SJCRH30 (cell line): ENCODE measurements at regions not wholly inside any gene's neighbourhood (a gene's known extent, or its start where the extent isn't known, plus 50 kb on each side); places are given as distances from the start of the nearest gene placed in this dataset.
"Not testable (repeated sequence)": the region's sequence is repeated elsewhere in the genome, so short reads cannot be mapped to it uniquely, and the experiment has no call there.

Source experiments
- DNase-seq, 2 experiments: peaks; one replicate each; pipeline ENCODE4 v3.0.0-alpha.2; 2015 to 2020
- H3K27ac ChIP-seq: fragments of 250-450 bp; sonication (Bioruptor Pico); 2 replicates; pipeline ENCODE4 v1.5.1; 2020; ENCODE audit warnings: mild to moderate bottlenecking, moderate library complexity
- H3K27me3 ChIP-seq: fragments of 250-450 bp; sonication (Bioruptor Pico); 2 replicates; pipeline ENCODE4 v1.5.1; 2020; ENCODE audit warnings: mild to moderate bottlenecking, moderate library complexity
- H3K36me3 ChIP-seq: fragments of 250-450 bp; sonication (Bioruptor Pico); 2 replicates; pipeline ENCODE4 v1.5.1; 2020; ENCODE audit warnings: mild to moderate bottlenecking, moderate library complexity
- H3K4me1 ChIP-seq: fragments of 250-450 bp; sonication (Bioruptor Pico); 2 replicates; pipeline ENCODE4 v1.5.1; 2020; ENCODE audit warnings: mild to moderate bottlenecking, moderate library complexity
- H3K4me3 ChIP-seq: fragments of 250-450 bp; sonication (Bioruptor Pico); 2 replicates; pipeline ENCODE4 v1.5.1; 2020; ENCODE audit warnings: mild to moderate bottlenecking, moderate library complexity
- H3K9me3 ChIP-seq: fragments of 250-450 bp; sonication (Bioruptor Pico); replicated peaks from 2 replicates; pipeline ENCODE4 v1.5.1; 2020; ENCODE audit warnings: mild to moderate bottlenecking, moderate library complexity

GRCh38 chr7:133177476-133177875 is 75.4 kb upstream of the EXOC4 start:
- not testable (repeated sequence) for H3K4me3 ChIP-seq, H3K36me3 ChIP-seq, DNase-seq, H3K9me3 ChIP-seq, H3K4me1 ChIP-seq, H3K27ac ChIP-seq, H3K27me3 ChIP-seq

- H3K9me3 ChIP-seq: no peaks in the 10 kb centered on the region
- H3K36me3 ChIP-seq: no peaks in the 10 kb centered on the region
- no peak for DNase-seq
- H3K27ac ChIP-seq: no peak overlapping the region
- no peaks in the 10 kb centered on the region for H3K4me1 ChIP-seq
- H3K27me3 ChIP-seq: no peaks in the 10 kb centered on the region
- H3K4me3 ChIP-seq: no peak overlapping the region
These were observed 72.2 kb upstream of the EXOC4 start for GRCh38 chr7:133180717-133181116.

GRCh38 chr7:133183042-133183794 is 69.7 kb upstream of the EXOC4 start:
- H3K9me3 ChIP-seq: no peaks in the 10 kb centered on the region
- H3K4me1 ChIP-seq: no peaks in the 10 kb centered on the region
- H3K27me3 ChIP-seq: no peaks in the 10 kb centered on the region
- H3K4me3 ChIP-seq: no peak overlapping the region
- peak in 1 of 2 experiments; percentile 7 for DNase-seq
- no peaks in the 10 kb centered on the region for H3K36me3 ChIP-seq
- H3K27ac ChIP-seq: no peak overlapping the region

- H3K27ac ChIP-seq: no peak overlapping the region
- no peak overlapping the region for H3K4me3 ChIP-seq
- no peaks in the 10 kb centered on the region for H3K27me3 ChIP-seq
- H3K9me3 ChIP-seq: no peaks in the 10 kb centered on the region
- no peaks in the 10 kb centered on the region for H3K36me3 ChIP-seq
- no peak for DNase-seq
- no peaks in the 10 kb centered on the region for H3K4me1 ChIP-seq
These were observed 68.9 kb upstream of the EXOC4 start for GRCh38 chr7:133183969-133184368.

GRCh38 chr7:133185512-133185911 is 67.4 kb upstream of the EXOC4 start:
- no peak for DNase-seq
- Histone ChIP-seq H3K27me3 (no peaks in the 10 kb centered on the region), H3K9me3 (no peaks in the 10 kb centered on the region), H3K4me3 (no peak overlapping the region), H3K4me1 (no peaks in the 10 kb centered on the region), H3K36me3 (no peaks in the 10 kb centered on the region), H3K27ac (no peak overlapping the region)

- Histone ChIP-seq H3K9me3 (no peaks in the 10 kb centered on the region), H3K4me1 (no peaks in the 10 kb centered on the region), H3K36me3 (no peaks in the 10 kb centered on the region), H3K27ac (no peak overlapping the region), H3K27me3 (no peaks in the 10 kb centered on the region), H3K4me3 (no peak overlapping the region)
- no peak for DNase-seq
These were observed 66.8 kb upstream of the EXOC4 start for GRCh38 chr7:133186060-133186459.

- DNase-seq: no peak
- Histone ChIP-seq H3K27me3 (no peaks in the 10 kb centered on the region), H3K4me3 (no peak overlapping the region), H3K27ac (no peak overlapping the region), H3K4me1 (no peaks in the 10 kb centered on the region), H3K9me3 (no peaks in the 10 kb centered on the region), H3K36me3 (no peaks in the 10 kb centered on the region)
These were observed 62.7 kb upstream of the EXOC4 start for GRCh38 chr7:133190172-133190528.

GRCh38 chr7:133190650-133191049 is 62.2 kb upstream of the EXOC4 start:
- no peak overlapping the region for H3K4me3 ChIP-seq
- no peak overlapping the region for H3K27ac ChIP-seq
- no peak for DNase-seq
- H3K4me1 ChIP-seq: no peaks in the 10 kb centered on the region
- no peaks in the 10 kb centered on the region for H3K36me3 ChIP-seq
- no peaks in the 10 kb centered on the region for H3K9me3 ChIP-seq
- no peaks in the 10 kb centered on the region for H3K27me3 ChIP-seq

- no peak for DNase-seq
- Histone ChIP-seq H3K27ac (no peak overlapping the region), H3K27me3 (no peaks in the 10 kb centered on the region), H3K9me3 (no peaks in the 10 kb centered on the region), H3K4me1 (no peaks in the 10 kb centered on the region), H3K36me3 (no peaks in the 10 kb centered on the region), H3K4me3 (no peak overlapping the region)
These were observed 61.1 kb upstream of the EXOC4 start for GRCh38 chr7:133191787-133192186.

- Histone ChIP-seq H3K4me1 (no peaks in the 10 kb centered on the region), H3K4me3 (no peak overlapping the region), H3K36me3 (no peaks in the 10 kb centered on the region), H3K27ac (no peak overlapping the region), H3K27me3 (no peaks in the 10 kb centered on the region), H3K9me3 (no peaks in the 10 kb centered on the region)
- DNase-seq: no peak
These were observed 57.0 kb upstream of the EXOC4 start for GRCh38 chr7:133195868-133196267.

GRCh38 chr7:133196856-133197612 is 55.8 kb upstream of the EXOC4 start:
- DNase-seq: no peak
- H3K9me3 ChIP-seq: no peaks in the 10 kb centered on the region; the same call in 1 of the 2 replicates
- no peak overlapping the region for H3K4me3 ChIP-seq
- no peaks in the 10 kb centered on the region for H3K4me1 ChIP-seq
- no peaks in the 10 kb centered on the region for H3K27me3 ChIP-seq
- H3K36me3 ChIP-seq: no peaks in the 10 kb centered on the region
- no peak overlapping the region for H3K27ac ChIP-seq

GRCh38 chr7:133197972-133198544 is 54.8 kb upstream of the EXOC4 start:
- Histone ChIP-seq H3K4me3 (no peak overlapping the region), H3K9me3 (no peaks in the 10 kb centered on the region; the same call in 1 of the 2 replicates), H3K4me1 (no peaks in the 10 kb centered on the region), H3K27me3 (no peaks in the 10 kb centered on the region), H3K27ac (no peak overlapping the region), H3K36me3 (no peaks in the 10 kb centered on the region)
- DNase-seq: no peak

GRCh38 chr7:133199831-133200230 is 53.0 kb upstream of the EXOC4 start:
- Histone ChIP-seq H3K27ac (no peak overlapping the region), H3K27me3 (no peaks in the 10 kb centered on the region), H3K4me3 (no peak overlapping the region), H3K36me3 (no peaks in the 10 kb centered on the region), H3K9me3 (no peaks in the 10 kb centered on the region; the same call in 1 of the 2 replicates), H3K4me1 (no peaks in the 10 kb centered on the region)
- DNase-seq: no peak

- H3K4me3 ChIP-seq: no peak overlapping the region
- no peaks in the 10 kb centered on the region for H3K27me3 ChIP-seq
- no peaks in the 10 kb centered on the region for H3K36me3 ChIP-seq
- H3K4me1 ChIP-seq: no peaks in the 10 kb centered on the region
- H3K9me3 ChIP-seq: no peaks in the 10 kb centered on the region; the same call in 1 of the 2 replicates
- DNase-seq: no peak
- no peak overlapping the region for H3K27ac ChIP-seq
These were observed 51.4 kb upstream of the EXOC4 start for GRCh38 chr7:133201470-133201869.

- H3K4me1 ChIP-seq: no peaks in the 10 kb centered on the region
- no peaks in the 10 kb centered on the region for H3K36me3 ChIP-seq
- no peak for DNase-seq
- no peaks in the 10 kb centered on the region; the same call in 1 of the 2 replicates for H3K9me3 ChIP-seq
- H3K27me3 ChIP-seq: no peaks in the 10 kb centered on the region
- no peak overlapping the region for H3K4me3 ChIP-seq
- no peak overlapping the region for H3K27ac ChIP-seq
These were observed 49.9 kb upstream of the EXOC4 start for GRCh38 chr7:133202942-133203341.
